ENCODE measurements at regions not wholly inside any gene's neighbourhood (a gene's known extent, or its start where the extent isn't known, plus 50 kb on each side); places are given as distances from the start of the nearest gene placed in this dataset.

GRCh38 chr19:28859811-28860210 is 353.1 kb downstream of the UQCRFS1 start:
- Histone ChIP-seq H3K18ac (ENCODE audit: insufficient read length, low read depth, low read length) (no peak overlapping the region), H3K27ac (ENCODE audit: insufficient read length, low read depth, low read length) (no peak overlapping the region), H2BK20ac (ENCODE audit: low read depth, low read length, poor library complexity, severe bottlenecking) (no peak overlapping the region), H3K23me2 (ENCODE audit: insufficient read length, low read depth, low read length, poor library complexity, severe bottlenecking) (no peaks in the 10 kb centered on the region), H2BK120ac (ENCODE audit: low read depth, low read length, poor library complexity, severe bottlenecking) (no peak overlapping the region), H3K56ac (ENCODE audit: insufficient read length, low read depth, low read length) (no peak overlapping the region), H4K5ac (ENCODE audit: insufficient read length, low read depth, low read length) (no peak overlapping the region), H3K14ac (ENCODE audit: insufficient read depth, low read length) (no peak overlapping the region), H2BK15ac (ENCODE audit: low read depth, low read length) (no peak overlapping the region), H3K4ac (ENCODE audit: low read depth, low read length) (no peak overlapping the region), H3K27me3 (ENCODE audit: insufficient read depth, low read length) (no peaks in the 10 kb centered on the region), H3K23ac (ENCODE audit: insufficient read length, low read depth, low read length) (no peak overlapping the region), H2BK12ac (ENCODE audit: insufficient read length, low read depth, low read length) (no peak overlapping the region), H3T11ph (ENCODE audit: low read length) (no peak overlapping the region), H3K4me2 (ENCODE audit: insufficient read depth, insufficient read length, low read length) (no peak overlapping the region), H3K79me2 (ENCODE audit: insufficient read depth, low read length) (no peaks in the 10 kb centered on the region), H3K9me3 (ENCODE audit: control insufficient read depth, low read depth, low read length) (no peaks in the 10 kb centered on the region), H3K4me1 (ENCODE audit: insufficient read depth, low read length) (no peaks in the 10 kb centered on the region), H2AK5ac (ENCODE audit: insufficient read length, low read length) (no peak overlapping the region), H2BK5ac (ENCODE audit: insufficient read length, low read length) (no peak overlapping the region), H3K9ac (ENCODE audit: extremely low read depth, insufficient read length, low read length) (no peak overlapping the region), H4K20me1 (ENCODE audit: control insufficient read depth, insufficient read depth, insufficient read length) (no peaks in the 10 kb centered on the region), H4K8ac (replicated peaks; ENCODE audit: insufficient read length, low read depth, low read length) (no peak overlapping the region), H4K91ac (ENCODE audit: insufficient read length, low read depth, low read length) (no peak overlapping the region), H2AFZ (ENCODE audit: low read length) (no peak overlapping the region), H3K79me1 (ENCODE audit: insufficient read depth, low read depth, low read length, poor library complexity, severe bottlenecking) (no peaks in the 10 kb centered on the region)
- no peak for DNase-seq
- WGBS (ENCODE audit: extremely low coverage, insufficient read length, low lambda C conversion rate): no CpG with 5 or more reads among the region's 6 CpGs
- no peak for TF ChIP-seq CTCF (conservative IDR thresholded peaks at IDR 0.05)
- no peaks in the 10 kb centered on the region for H3K27me3 Mint-ChIP-seq (ENCODE audit: low read depth)
- H3K27ac Mint-ChIP-seq: peak overlapping the region in 1 of 3 experiments; percentile 26; a peak in 1 of 7 replicates
- H3K4me1 Mint-ChIP-seq: peaks cover 0 to 6% of the 10 kb centered on the region in 2 experiments; a peak in 2 of 4 replicates
- H3K4me3 Mint-ChIP-seq: no peak overlapping the region
- peaks cover under 1 to 5% of the 10 kb centered on the region in 2 experiments; a peak in 4 of 5 replicates for H3K9me3 Mint-ChIP-seq
- peaks cover 0 to under 1% (median 0%) of the 10 kb centered on the region in 3 experiments; a peak in 2 of 7 replicates for H3K36me3 Mint-ChIP-seq (ENCODE audit: insufficient read depth in 1 of 3, low read depth in 3 of 3)
